Adrenal gland (tissue), 9 donors: ENCODE measurements at regions not wholly inside any gene's neighbourhood (a gene's known extent, or its start where the extent isn't known, plus 50 kb on each side); places are given as distances from the start of the nearest gene placed in this dataset.

Source experiments
- DNase-seq, 7 donors: peaks; one replicate each; pipeline ENCODE4 v3.0.0-alpha.2; 2019 to 2020
- H3K27ac ChIP-seq, 5 donors: fragments of 200-600 bp; sonication (generic) in 4 of 5; 1 replicate in 3 of 5; 2 replicates in 2 of 5; pipeline versions ENCODE4 v1.5.1 to v1.8.0; 2016 to 2020; ENCODE audit warnings: mild to moderate bottlenecking in 1 of 5
- H3K27me3 ChIP-seq: fragments of 200-600 bp; 2 replicates; pipeline ENCODE4 v1.8.0; 2021
- H3K36me3 ChIP-seq, 2 donors: fragments of 200-600 bp; replicated peaks in 1 of 2; 1 replicate in 1 of 2; 2 replicates in 1 of 2; pipeline versions ENCODE4 v1.5.1 to v1.8.0; 2018 to 2022
- H3K4me1 ChIP-seq, 2 donors: fragments of 200-600 bp; replicated peaks in 1 of 2; 1 replicate in 1 of 2; 2 replicates in 1 of 2; pipeline versions ENCODE4 v1.5.1 to v1.8.0; 2018 to 2021
- H3K4me3 ChIP-seq, 4 donors: fragments of 200-600 bp; sonication (generic) in 3 of 4; one replicate each; pipeline ENCODE4 v1.5.1; 2016 to 2018
- H3K9me3 ChIP-seq, 3 donors: fragments of 200-600 bp; sonication (generic) in 1 of 3; replicated peaks in 1 of 3; 1 replicate in 2 of 3; 2 replicates in 1 of 3; pipeline versions ENCODE4 v1.5.1 to v1.8.0; 2016 to 2021
- POLR2A ChIP-seq, 2 donors: fragments of 450-650 bp; IDR thresholded peaks; one replicate each; pipeline ENCODE4 v1.6.1; 2017; ENCODE audit warnings: antibody characterized with exemption in 2 of 2, mild to moderate bottlenecking in 2 of 2, moderate library complexity in 1 of 2
- WGBS, 4 donors: extraction: QIAGEN DNeasy Blood & Tissue Kit in 2 of 4; methylation state at CpG; one replicate each; pipeline versions ENCODE4 v1.1.5 to v1.1.7; 2013 to 2017; 5-methylcytosine and 5-hydroxymethylcytosine counted together
- intact Hi-C, 2 donors: fragments of 100-400 bp; cut with DNase I; formaldehyde crosslinking; loops; one replicate each; pipeline versions ENCODE4 v1.14.1 to v1.15.0; 2022 to 2023
- TF ChIP-seq, protein P1 (sequence below), 6 experiments: fragments of 450-650 bp in 4 of 6; fragments of 200-600 bp in 2 of 6; sonication (generic) in 1 of 6; IDR thresholded peaks; 1 replicate in 5 of 6; 2 replicates in 1 of 6; pipeline versions ENCODE4 v1.5.1 to v1.8.0; 2016 to 2021; ENCODE audit warnings: antibody characterized with exemption in 6 of 6, mild to moderate bottlenecking in 2 of 6, moderate library complexity in 1 of 6
- donor health status: healthy with polysubstance abuse.
- donor health status: Bipolar disorder and iron deficiency.
- donor health status: DM: yes; HTN: yes; CAD: no.
- donor health status: DM: no; HTN: no; CAD: no.
- donor health status: DM: no; HTN: no; CAD: no.

DNA sequence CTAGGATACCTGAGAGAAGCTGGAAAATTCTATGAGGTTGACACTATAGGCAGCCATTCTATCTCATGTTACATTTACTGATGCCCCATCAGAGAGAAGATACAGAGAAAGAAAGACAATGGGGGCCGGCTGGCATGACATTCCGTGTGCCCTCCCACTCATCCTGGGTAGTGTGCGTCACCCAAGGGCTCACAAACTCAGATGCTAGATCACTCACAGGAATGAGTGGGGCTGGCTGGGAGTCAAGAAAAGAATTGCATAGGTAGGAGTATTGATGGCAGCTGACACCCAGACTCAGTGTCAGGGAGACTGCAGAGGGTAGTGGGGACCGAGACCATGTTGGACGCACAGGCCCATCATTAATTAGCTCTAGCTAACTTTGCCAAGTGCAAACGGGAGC is 1113.5 kb upstream of the AUTS2 start:
- no peak overlapping the region for H3K4me3 ChIP-seq
- TF ChIP-seq, protein P1, sequence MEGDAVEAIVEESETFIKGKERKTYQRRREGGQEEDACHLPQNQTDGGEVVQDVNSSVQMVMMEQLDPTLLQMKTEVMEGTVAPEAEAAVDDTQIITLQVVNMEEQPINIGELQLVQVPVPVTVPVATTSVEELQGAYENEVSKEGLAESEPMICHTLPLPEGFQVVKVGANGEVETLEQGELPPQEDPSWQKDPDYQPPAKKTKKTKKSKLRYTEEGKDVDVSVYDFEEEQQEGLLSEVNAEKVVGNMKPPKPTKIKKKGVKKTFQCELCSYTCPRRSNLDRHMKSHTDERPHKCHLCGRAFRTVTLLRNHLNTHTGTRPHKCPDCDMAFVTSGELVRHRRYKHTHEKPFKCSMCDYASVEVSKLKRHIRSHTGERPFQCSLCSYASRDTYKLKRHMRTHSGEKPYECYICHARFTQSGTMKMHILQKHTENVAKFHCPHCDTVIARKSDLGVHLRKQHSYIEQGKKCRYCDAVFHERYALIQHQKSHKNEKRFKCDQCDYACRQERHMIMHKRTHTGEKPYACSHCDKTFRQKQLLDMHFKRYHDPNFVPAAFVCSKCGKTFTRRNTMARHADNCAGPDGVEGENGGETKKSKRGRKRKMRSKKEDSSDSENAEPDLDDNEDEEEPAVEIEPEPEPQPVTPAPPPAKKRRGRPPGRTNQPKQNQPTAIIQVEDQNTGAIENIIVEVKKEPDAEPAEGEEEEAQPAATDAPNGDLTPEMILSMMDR (IDR thresholded peaks at IDR 0.05): no peak
- no peak for TF ChIP-seq POLR2A (IDR thresholded peaks at IDR 0.05)
- DNase-seq: no peak
- H3K4me1 ChIP-seq: no peaks in the 10 kb centered on the region
- intact Hi-C loops: no loop called here
- 79 to 89% (median 86%) methylated on average over 6 of the region's 6 CpGs for WGBS, 4 donors
- no peaks in the 10 kb centered on the region for H3K27me3 ChIP-seq
- no peak overlapping the region for H3K27ac ChIP-seq
- no peaks in the 10 kb centered on the region for H3K9me3 ChIP-seq
- H3K36me3 ChIP-seq: no peaks in the 10 kb centered on the region

DNA sequence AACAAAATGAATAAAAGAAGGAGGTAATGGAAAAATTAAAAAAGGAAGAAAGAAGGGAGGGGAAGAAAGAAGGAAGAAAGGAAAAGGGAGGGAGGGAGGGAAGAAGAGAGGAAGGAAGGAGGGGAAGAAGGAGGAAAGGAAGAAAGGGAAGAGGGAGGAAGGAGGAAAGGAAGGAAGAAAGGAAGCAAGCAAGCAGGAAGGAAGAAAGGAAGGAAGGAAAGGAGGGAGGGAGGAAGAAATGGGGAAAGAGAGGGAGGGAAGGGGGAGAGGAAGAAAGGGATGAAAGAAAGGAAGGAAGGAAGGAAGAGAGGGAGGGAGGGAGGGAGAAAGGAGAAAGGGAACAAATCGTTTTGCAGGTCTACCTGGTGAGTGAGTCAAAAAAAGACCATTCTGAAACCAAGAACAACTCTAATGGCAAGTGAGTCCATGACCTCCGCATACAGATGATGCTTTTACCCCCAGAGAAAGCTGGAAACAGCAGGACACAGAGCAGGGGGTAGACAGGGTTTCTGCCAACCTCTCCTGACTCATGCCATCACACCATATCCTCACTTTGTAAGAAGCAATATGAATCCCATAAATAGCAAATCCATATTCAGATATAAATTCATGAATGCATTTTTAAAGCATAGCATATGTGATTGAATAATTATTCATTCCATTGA is 1112.9 kb upstream of the AUTS2 start:
- intact Hi-C loops: no loop called here
- WGBS, 4 donors: 65 to 74% (median 67%) methylated on average over 2 of the region's 2 CpGs
- TF ChIP-seq POLR2A (IDR thresholded peaks at IDR 0.05): no peak
- TF ChIP-seq, protein P1 (IDR thresholded peaks at IDR 0.05): no peak

DNA sequence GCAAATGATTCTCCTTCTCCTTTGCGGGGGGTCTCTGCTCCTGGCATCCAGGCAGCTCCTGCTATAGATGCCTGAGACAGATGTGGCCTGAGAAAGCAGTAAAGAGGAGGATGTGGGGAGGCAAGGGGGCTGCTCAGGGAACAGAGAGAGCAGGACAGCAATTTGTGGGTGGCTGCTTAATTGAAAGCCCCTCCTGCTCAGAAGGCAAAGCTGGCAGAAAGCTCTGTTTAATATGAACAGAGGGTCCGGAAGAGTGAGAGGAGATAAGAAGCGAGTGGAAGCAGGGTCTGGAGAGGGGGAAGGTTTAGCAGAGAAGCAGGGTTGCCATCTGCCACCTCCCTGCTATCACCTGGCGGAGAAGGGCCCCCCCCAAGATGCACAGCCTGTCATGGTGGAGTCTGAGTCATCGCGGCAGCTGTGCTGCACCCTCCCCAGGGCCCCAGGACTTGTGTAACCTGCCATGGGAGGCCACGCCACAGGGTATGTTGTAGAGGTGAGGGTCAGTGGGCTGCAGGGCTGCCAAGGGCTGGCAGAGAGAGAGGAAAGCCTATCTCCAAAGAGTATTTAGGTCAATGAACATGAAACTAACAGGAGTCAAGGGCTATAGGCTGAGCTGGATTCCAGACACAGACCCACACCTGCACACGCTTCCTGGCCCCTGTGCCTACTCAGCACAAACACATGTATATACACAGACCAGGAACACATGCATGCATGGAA is 1109.8 kb upstream of the AUTS2 start:
- Histone ChIP-seq H3K4me1 (no peaks in the 10 kb centered on the region), H3K36me3 (no peaks in the 10 kb centered on the region), H3K4me3 (no peak overlapping the region), H3K27me3 (no peaks in the 10 kb centered on the region), H3K9me3 (no peaks in the 10 kb centered on the region), H3K27ac (no peak overlapping the region)
- intact Hi-C loops: no loop called here
- TF ChIP-seq POLR2A (IDR thresholded peaks at IDR 0.05): no peak
- TF ChIP-seq, protein P1 (IDR thresholded peaks at IDR 0.05): no peak
- 63 to 81% (median 71%) methylated on average over 6 to 8 of the region's 8 CpGs for WGBS, 4 donors
- peak in 4 of 7 donors; percentile 4 to 18 (median 14) for DNase-seq

More for the DNA sequence above, 1112.9 kb upstream of the AUTS2 start:
- Histone ChIP-seq H3K36me3 (no peaks in the 10 kb centered on the region), H3K9me3 (no peaks in the 10 kb centered on the region), H3K4me3 (no peak overlapping the region), H3K27me3 (no peaks in the 10 kb centered on the region), H3K4me1 (no peaks in the 10 kb centered on the region), H3K27ac (no peak overlapping the region)
- DNase-seq: no peak

DNA sequence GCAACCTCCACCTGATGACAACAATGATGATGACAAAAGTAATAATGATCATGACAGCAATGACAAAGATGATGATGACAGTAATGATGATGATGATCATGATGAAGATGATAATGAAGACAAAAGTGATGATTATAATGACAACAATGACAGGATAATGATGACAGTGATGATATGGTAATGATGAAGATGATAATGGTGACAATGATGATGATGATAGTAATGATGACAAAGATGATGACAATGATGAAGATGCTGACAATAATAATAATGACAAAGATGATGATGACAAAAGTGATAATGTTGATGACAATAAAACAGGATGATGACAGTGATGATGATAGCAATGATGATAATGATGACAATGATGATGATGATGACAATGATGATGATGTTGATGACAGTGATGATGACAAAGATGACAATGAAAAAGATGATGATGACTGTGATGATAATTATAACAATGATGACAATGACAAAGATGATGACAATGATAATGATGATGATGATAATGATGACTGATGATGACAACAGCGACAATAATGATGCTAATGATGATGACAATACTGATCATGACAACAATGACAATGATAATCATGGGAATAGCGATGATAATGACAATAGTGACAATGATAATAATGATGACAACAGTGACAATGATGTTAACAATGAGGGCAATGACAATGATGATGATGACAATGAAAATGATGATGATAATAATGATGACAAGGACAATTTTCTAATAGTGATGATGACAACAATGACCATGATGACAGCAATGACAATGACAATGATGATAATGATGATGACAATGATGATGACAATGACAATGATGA is 1106.5 kb upstream of the AUTS2 start:
- 80 to 84% (median 83%) methylated on average over 2 of the region's 2 CpGs for WGBS, 4 donors
- Histone ChIP-seq H3K27me3 (no peaks in the 10 kb centered on the region), H3K4me3 (no peak overlapping the region), H3K4me1 (no peaks in the 10 kb centered on the region), H3K9me3 (no peaks in the 10 kb centered on the region), H3K27ac (no peak overlapping the region), H3K36me3 (no peaks in the 10 kb centered on the region)
- intact Hi-C loops: loop anchor here in 1 of 2 donors (10.0 kb wide), 1 partner anchor 1443 kb away; no protein-coding TSS in a partner anchor
- no peak for DNase-seq
- no peak for TF ChIP-seq POLR2A (IDR thresholded peaks at IDR 0.05)
- TF ChIP-seq, protein P1 (IDR thresholded peaks at IDR 0.05): no peak
